Hepatocyte (in vitro differentiated cells): ENCODE measurements at regions not wholly inside any gene's neighbourhood (a gene's known extent, or its start where the extent isn't known, plus 50 kb on each side); places are given as distances from the start of the nearest gene placed in this dataset.

Experiments used
- CTCF ChIP-seq: fragments of 200-600 bp; sonication (generic); IDR thresholded peaks from 2 replicates; pipeline ENCODE4 v1.5.1; 2016; ENCODE audit warnings: antibody characterized with exemption, mild to moderate bottlenecking; ENCODE audit not compliant: poor library complexity
- EZH2 ChIP-seq: fragments of 200-600 bp; sonication (generic); IDR thresholded peaks from 2 replicates; pipeline ENCODE4 v1.6.1; 2016; ENCODE audit warnings: antibody characterized with exemption, mild to moderate bottlenecking, borderline replicate concordance
- EZH2phosphoT487 ChIP-seq: fragments of 200-600 bp; sonication (generic); IDR thresholded peaks from one replicate; pipeline ENCODE4 v1.6.1; 2018; ENCODE audit warnings: antibody characterized with exemption, mild to moderate bottlenecking, low read depth, moderate library complexity; ENCODE audit not compliant: unreplicated experiment, severe bottlenecking

GRCh38 chr11:29606330-29607031 lies 410.3 kb downstream of the KCNA4 start:
- TF ChIP-seq CTCF: no peak
- TF ChIP-seq EZH2phosphoT487: no peak
- no peak for TF ChIP-seq EZH2
